DMS 273 treated with DMSO at 0.1 percent for 48 hours (cell line): ENCODE measurements at regions not wholly inside any gene's neighbourhood (a gene's known extent, or its start where the extent isn't known, plus 50 kb on each side); places are given as distances from the start of the nearest gene placed in this dataset.
"Not testable (repeated sequence)": the region's sequence is repeated elsewhere in the genome, so short reads cannot be mapped to it uniquely, and the experiment has no call there.

Source experiments
- DNase-seq: peaks from one replicate; lab custom pipeline; 2025; lab: John Stamatoyannopoulos, UW

DNA sequence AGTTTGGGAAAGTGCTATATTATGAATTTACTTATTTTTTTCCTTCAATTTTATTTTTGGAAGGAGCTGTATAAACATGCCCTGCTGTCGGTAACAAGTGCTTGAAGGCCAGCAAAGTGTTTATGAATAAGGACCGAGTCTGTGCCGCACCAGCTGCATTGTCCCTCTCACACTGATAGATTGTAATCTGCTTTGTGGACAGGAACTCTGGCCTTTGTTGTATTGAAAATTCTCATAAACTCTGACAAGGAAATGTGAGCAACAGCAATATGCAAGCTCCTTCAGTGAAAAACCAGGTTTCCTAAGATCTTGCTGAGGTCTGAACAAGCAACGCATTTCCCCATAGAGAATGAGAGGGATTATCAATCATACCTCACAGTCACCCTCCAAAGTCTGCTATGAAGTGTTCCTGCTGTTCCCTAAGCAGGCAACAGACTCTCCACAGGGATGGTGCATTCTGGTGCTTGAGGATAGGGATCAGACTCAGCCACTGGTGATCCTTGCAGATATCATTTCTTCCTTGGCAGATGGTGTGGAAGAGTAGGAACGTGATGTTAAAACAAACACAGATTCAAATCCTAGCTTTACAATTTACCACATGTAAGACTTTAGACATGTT, 109.6 kb downstream of the KCNJ2 start:
- DNase-seq, result no peak

DNA sequence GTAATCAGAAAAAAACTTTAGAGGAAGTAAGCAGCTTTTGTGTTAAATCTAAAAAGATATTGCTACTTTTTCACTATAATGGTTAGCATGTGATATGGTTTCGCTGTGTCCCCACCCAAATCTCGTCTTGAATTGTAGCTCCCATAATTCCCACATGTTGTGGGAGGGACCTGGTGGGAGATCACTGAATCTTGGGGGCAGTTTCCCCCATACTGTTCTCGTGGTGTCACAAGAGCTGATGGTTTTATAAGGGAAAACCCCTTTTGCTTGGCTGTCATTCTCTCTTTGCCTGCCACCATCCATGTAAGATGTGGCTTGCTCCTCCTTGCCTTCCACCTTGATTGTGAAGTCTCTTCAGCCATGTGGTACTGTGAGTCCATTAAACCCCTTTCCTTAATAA, 117.1 kb downstream of the KCNJ2 start:
- no peak for DNase-seq

DNA sequence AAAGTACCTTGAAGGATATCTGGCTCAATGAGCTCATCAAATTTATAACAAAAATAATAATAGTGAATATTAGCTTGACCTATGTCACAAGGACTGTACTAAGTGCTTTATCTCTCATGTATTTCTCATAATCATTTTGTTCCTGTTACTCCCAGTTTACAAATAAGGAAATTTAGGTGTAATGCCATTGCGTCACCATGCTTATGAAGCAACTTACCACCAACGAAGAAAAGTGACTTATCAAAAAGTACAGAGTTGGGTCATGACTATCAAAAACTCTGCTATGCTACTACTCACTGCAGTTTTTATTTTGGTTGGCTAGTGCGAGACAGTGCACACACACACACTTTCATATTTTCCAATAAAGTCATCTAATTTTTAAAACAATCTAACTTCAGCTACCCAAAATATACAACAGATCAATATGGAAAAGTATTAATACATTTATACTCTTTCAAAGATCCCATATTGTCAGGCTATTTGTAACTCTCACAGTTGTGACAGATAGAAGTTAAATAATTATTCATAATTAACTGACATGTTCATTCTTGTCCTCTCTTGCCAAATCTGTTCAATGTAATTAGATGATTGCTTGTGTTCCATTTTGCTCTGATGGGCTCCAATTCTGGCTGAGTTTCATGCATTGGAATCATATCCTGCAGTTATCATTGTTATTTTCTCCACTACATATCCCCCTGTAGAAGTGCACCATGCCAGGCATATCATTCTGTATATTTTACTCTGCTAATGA, 119.4 kb downstream of the KCNJ2 start:
- peak; percentile 35 for DNase-seq

DNA sequence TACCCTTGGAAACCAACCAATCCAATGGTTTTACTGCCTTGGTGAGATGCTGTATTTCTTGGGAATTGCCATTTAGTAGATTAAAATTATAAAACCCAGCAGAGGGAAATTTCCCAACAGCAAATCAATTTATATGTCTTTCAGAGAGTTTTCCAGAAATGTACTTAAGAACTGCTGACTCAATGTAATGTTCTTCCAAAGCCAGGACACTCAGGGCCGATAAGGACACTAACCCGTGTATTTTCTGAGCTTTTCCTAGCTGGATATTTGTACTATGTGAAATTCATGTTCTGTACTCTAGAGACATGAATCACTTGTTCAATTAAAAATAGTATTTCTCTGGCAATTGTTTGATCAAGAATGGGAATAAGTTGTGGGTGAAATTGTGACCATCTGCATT, 121.4 kb downstream of the KCNJ2 start:
- DNase-seq, result no peak

DNA sequence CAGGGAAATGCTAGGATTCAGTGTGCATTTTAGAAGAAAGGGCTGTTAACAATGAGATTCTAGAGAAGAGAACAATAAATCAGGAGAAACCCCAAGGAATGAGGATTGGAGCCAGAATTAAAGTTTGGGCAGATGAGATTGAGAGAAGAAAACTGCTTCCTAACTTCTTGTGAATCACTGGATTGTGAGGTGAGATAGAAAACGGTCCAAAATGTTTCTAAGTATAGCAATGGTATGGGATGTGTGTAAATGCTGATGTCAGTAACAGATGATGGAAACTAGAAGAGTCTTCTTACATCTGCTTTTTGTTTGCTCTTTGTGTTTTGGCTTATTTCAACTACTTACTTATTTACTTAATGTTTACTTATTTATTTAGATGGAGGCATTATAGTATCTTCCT, 123.0 kb downstream of the KCNJ2 start:
- no peak for DNase-seq

DNA sequence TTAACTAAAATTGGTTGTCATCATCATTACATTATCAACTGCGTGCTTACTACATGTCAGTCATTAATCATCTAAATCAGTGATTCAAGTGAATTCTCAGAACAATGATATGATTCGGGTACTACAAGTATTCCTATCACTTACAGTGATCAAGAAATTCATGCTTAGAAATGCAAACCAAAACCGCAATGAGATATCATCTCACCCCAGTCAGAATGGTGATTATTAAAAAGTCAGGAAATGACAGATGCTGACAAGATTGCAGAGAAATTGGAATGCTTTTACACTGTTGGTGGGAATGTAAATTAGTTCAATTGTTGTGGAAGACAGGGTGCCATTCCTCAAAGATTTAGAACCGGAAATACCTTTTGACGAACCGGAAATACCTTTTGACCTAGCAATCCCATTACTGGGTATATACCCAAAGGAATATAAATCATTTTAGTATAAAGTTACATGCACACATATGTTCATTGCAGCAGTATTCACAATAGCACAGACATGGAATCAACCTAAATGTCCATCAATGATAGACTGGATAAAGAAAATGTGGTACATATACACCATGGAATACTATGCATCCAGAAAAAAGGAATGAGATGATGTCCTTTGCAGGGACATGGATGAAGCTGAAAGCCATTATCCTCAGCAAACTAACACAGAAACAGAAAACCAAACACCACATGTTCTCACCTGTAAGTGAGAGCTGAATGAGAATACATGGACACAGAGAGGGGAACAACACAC, 124.4 kb downstream of the KCNJ2 start:
- DNase-seq, result not testable (repeated sequence)

DNA sequence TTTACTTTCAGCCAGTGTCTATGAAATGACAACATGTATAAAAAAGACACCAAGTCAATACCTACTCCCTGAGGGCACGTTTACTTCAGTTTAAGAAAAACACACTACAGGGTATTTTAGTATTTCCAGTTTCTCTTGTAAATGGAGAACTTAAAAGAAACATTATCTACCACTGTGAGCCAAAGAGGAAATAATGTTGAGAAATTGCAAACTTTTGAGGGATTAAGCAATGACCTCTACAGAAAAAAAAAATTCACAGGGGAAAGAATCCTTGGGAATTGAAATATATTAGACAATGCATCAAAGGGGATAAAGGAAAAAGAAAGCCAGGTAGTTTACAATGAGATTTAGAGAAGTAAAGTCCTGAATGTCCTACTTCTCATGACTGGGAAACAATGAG, 126.0 kb downstream of the KCNJ2 start:
- DNase-seq, result no peak

DNA sequence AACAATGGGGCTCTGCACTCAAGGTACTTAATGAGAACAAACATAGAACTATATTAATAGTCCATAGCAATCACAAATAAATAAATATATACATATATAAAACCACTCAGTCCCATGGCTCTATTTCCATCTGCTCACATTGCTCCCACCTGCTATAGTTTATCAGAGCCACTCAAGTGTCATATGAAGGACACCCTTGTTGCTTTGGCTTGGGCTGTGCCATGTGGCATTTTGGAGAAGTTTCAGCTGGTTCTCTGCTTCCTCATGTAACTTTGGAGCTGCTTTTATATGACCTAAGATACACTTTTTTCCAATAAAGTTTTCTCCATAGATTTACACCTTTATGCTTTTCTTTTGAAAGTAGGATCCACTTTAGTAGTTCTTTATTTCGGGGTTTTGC, 126.4 kb downstream of the KCNJ2 start:
- DNase-seq, result no peak

DNA sequence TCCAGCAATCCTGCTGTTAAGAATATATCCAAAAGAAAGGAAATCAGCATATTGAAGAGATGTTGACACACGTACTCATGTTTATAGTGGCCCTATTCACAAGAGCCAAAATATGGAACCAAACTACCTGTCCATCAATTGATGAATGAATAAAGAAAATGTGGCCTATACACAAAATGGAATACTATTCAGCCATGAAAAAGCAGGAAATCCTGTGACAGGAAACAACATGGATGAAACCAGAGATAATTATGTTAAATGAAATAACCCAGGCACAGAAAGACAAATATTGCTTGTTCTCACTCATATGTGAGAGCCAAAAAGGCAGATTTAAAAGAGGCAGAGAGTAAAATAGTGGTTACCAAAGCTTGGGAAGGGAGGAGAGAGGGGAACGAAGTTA, 127.1 kb downstream of the KCNJ2 start:
- DNase-seq, result no peak

DNA sequence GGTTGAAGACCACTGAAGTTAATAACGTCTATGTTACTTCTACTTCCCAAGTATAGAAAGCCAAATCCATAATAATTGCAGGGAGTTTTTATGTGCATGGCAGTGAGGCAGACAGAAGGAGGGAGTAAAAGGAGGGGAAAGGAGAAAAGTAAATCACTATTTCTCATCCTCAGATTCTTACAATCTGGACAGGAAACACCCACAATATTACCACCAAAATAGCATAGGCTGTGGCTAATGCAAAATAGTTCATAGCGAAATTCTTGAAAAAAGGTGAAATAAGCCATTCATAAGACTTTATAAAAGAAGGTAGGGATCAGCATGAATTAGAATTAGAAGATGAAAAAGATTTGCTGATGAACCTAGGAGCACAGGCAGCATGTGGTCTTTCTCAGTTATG, 128.1 kb downstream of the KCNJ2 start:
- DNase-seq, result no peak

DNA sequence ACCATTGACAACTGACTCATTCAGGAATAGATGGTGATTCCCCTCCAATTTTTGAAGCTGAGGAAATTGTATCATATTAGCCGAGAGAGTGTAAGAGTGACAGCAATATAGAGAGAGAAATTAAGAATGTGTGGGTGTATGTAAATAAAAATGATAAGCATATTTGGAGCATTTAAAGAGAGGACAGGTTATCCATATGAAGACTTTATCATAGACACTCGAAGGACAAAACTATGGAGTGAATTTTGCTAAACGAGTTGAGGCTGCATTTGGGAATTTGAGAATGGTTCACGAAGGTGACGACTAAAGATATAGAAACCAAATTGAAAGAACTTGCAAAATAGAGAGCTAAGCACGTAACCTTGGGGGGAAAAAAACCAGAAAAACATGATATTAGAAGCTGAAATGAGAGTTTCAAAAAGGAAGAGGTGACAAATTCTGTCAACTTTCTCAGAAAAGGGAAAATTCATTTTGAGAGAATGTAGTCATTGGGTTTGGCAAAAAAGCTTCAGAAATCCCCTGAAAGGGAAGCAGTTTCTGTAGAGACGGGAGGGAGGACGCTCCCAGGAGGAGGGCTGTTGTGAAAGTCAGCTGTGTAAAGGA, 129.7 kb downstream of the KCNJ2 start:
- no peak for DNase-seq

DNA sequence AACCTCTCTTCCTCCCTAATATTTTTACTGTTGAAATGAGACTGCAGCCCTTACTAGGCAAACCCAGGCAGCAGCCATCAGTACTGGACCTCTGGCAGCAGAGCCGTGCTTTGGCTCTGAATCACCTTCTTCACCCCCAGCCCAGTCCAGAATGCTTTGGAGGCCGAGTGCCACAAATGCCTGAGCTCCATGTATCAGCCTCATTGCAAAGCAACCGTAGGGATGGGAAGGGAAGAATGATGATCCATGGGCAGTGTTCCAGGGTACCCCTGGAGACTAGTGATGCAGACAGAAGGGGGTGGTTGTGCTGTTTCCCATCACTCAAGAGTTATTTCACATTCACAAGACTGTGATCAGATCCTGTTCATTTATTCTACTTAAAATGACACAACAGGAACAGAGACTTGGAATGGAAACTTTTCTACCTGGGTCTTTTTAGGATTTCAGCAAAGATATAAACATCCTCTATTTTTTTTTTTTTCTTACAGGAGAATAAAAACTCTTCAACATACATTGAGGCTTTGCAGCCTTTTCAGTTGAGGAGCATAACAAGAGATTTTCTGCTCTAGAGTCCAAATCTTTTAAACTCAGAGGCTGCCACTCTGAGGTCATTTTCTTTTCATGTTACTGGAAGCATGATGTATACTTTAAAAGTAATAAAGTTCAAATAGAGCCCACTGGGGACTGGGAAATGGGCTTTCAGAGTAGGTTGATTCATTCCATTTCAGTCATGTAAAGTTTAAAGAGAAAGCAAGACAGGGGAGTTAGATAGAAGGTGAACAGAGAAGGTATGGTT, 138.3 kb downstream of the KCNJ2 start:
- no peak for DNase-seq

DNA sequence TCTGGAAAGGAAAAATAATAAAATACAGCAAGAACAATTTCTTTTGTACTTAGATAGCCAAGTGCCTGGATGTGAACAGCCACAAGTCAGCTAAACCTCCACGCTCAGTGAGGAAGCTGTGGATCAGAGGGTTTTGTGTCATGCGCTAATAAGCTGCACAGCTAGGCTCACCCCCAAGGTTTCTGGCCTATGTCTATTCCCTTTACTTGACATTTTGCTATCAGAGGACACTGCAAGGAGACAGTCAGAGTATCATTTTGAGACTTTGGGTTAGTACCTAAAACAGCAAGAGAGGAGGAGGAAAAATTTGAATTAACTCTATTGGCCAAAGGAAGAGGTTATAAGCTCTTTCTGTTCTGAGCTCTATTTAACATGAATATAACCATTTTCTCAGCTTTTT, 139.3 kb downstream of the KCNJ2 start:
- DNase-seq, result no peak

DNA sequence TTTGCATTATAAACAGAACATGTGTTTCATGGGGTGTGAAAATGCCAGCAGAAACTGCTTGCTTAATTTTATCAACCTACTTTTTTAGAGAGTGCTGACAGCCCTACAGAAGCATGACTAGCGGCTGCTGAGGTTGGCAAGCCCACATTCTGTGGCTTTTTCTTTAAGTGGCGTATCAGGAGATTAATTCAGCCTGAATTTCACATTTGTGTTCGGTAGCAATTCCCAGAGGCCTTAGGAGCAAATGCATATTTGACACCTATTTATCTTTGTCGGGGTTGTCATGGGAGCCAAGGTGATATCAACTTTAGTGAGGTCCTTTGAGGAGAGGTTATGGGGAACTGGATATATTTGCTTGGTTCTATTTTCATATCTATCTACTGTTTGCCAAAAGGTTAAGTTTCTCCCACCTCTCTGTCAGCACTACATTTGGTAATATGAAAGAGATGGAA, 140.9 kb downstream of the KCNJ2 start:
- no peak for DNase-seq

DNA sequence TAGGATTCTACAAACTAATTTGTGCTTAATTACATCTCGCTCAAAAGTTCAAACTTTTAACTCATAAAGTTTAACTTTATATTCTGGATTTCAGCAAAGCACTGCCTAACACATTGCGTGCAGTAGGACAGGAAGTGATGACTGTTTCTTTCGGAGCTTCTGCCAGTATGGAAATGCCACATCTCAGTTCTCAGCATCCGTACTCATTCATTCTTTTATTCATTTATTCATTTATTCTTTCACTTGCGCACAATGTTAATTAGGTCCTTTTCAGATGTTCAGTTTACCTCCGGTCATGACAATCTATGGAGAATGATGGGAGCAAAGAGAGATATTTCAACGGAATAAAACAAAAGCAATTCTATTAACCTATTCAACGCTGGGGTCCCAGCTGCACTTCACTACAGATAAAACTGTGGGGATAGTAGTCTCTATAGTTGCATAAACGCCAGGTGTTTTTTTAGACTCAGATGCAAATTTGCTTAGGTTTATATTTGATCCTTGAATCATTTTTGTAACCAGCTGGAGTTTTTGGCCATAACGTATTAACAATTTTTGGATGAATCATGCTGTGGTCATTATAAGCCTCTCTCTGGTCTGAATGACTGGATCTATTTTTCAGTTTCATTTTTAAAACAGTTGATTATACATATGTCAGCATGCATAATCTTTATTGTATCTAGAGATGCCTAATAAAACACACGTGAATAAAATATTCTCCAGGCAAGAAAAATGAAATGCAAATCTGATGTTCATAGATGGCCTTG, 143.9 kb downstream of the KCNJ2 start:
- no peak for DNase-seq

DNA sequence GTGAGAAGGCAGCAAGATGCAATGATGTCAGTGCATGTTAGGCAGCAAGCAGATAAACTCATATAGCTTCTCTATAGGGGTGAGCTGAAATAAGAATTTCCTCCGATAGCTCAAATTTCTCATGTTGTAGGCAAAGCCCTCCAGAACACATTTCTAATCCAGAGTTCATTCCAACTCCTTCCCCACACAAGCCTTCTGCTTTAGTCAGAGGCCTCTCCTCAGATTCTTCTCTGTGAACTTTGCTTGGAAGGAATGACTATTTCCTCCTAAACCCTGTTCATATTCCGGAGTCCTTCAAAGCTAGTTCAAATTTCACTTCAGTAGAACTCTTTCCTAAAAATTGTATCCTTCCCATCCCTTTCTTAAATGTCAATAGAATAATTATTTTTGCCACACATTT, 144.8 kb downstream of the KCNJ2 start:
- DNase-seq, result no peak

DNA sequence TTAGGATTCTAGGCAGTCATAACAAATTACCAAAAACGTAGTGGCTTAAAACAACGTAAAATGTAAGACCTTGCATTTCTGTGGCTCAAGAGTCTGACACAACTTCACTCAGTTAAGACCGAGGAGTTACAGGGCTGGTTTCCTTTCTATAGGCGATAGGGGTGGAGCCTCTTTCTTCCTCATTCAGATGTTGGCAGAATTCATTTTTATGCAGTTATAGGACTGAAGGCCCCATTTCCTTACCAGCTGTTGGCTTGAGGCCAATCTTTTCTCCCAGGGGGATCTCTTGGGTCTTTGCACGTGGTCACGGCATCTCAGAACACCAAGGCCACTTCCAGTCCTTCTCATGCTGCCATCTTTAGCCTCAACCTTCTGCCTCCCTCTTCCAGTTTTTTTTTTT, 145.2 kb downstream of the KCNJ2 start:
- no peak for DNase-seq

DNA sequence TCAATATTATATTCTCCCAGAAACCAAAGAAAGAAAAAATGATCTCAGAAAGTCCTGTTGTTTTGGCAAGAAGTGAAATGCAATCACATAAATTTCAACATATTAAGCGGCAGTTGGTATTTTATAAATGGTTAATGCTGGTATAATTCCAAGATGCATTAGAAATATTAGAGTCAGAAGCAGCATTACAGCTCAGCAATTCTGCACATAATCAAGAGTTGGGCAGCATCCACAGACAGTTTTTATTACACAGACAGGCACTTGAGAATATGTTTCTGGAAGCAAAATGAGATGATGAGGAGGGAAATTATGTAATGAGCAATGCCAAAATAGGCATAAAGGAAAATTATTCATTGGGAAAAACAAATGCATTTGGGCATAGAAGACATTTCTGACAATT, 148.1 kb downstream of the KCNJ2 start:
- DNase-seq, result no peak

DNA sequence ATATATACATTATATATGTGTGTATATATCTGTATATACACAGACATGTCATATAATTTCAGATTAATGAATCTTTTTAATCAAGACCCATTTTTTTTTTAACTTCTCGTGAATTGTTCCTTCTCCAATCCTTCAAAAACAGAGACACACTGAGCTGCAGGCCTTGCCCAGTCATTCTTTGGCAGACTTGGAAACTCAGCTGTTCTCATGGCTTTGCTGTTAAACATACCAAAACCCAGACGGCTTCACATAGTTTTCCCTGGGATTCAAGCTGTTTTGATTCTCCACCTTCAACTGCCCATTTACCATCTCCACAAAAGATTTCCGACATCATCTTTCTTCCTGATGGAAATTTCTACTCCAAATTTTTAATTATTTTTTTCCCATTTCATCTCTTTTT, 148.7 kb downstream of the KCNJ2 start:
- DNase-seq, result no peak

DNA sequence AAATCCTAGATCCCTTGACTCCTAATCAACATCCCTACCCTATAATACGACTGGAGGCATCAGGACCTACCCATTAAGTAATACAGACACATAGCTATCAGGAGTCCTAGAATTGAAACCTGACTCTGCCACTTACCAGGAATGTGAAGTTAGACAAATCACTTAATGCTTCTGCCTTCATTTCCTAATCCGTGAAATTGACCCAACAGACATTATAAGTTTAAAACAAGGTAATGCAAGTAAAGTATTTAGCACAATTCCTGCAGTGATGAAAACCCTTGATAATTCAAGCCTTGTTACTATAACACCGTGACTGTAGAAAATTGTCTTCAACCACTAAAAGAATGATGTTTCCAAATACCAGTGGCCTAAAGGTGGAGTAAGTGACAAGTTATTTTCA, 150.2 kb downstream of the KCNJ2 start:
- DNase-seq, result no peak

DNA sequence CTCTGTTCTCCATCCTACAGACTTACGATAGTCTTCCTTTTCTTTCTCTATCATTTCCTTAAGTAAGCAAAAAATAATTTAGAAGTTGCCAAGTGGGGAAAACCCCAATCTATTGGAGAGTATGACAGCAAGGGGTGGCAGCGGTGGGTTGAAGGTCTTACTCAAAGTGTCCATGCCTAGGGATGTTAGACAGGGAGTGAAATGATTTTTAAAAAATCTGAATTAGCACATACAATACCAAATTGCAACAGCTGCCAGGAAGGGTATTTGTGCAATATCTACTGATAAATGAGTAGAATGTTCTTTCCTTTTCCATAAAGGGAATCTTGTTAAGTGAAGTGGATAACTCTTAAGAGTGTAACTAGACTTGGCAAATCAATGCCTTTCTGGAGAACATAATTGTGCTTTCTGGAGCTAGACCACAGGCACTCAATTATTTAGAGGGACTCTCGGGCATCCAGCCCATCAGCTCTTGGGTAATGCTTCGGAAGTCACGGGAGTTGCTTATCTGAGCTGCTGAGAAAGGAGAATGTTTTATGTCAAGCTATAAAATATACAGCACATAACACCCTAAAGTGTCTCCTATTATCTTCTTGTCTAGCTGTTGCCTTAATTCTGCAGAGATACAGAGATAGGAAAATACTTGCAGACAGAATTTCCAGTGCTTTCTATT, 151.5 kb downstream of the KCNJ2 start:
- DNase-seq, result no peak
